OCI-LY3 (cell line): ENCODE measurements at regions not wholly inside any gene's neighbourhood (a gene's known extent, or its start where the extent isn't known, plus 50 kb on each side); places are given as distances from the start of the nearest gene placed in this dataset.

Source experiments
- H2AFZ ChIP-seq: fragments of 200-600, 300-600 bp; shearing (Covaris generic); 2 replicates; pipeline ENCODE4 v1.6.0; 2014; ENCODE audit warnings: antibody characterized with exemption, low read depth, low read length
- H3K27ac ChIP-seq: fragments of 200-600, 300-600 bp; sonication (generic); 2 replicates; pipeline ENCODE4 v1.5.1; 2014; ENCODE audit warnings: mild to moderate bottlenecking, low read length, moderate library complexity, mixed read lengths
- H3K27me3 ChIP-seq: fragments of 200-600, 300-600 bp; sonication (generic); 2 replicates; pipeline ENCODE4 v1.6.1; 2014; ENCODE audit warnings: low read depth, low read length, mixed read lengths
- H3K36me3 ChIP-seq: fragments of 200-600, 300-600 bp; sonication (generic); replicated peaks from 2 replicates; pipeline ENCODE3; 2014; ENCODE audit warnings: low read depth, low read length, mixed read lengths
- H3K4me1 ChIP-seq: fragments of 300-600, 200-600 bp; sonication (generic); 2 replicates; pipeline ENCODE4 v1.6.1; 2014; ENCODE audit warnings: low read length, mixed read lengths
- H3K4me2 ChIP-seq: fragments of 200-600, 300-600 bp; sonication (generic); 2 replicates; pipeline ENCODE4 v1.6.1; 2014; ENCODE audit warnings: low read length, mixed read lengths
- H3K4me3 ChIP-seq: fragments of 300-600, 200-600 bp; sonication (generic); 2 replicates; pipeline ENCODE4 v1.5.1; 2014; ENCODE audit warnings: antibody characterized with exemption, mild to moderate bottlenecking, low read length, moderate library complexity
- H3K79me2 ChIP-seq: fragments of 300-600, 200-600 bp; shearing (Covaris generic); 2 replicates; pipeline ENCODE4 v1.6.1; 2014; ENCODE audit warnings: mild to moderate bottlenecking, low read length, mixed read lengths
- H3K9ac ChIP-seq: fragments of 300-600, 200-600 bp; shearing (Covaris generic); 2 replicates; pipeline ENCODE4 v1.6.0; 2014; ENCODE audit warnings: mild to moderate bottlenecking, low read length, moderate library complexity
- H3K9me3 ChIP-seq: fragments of 200-600, 300-600 bp; shearing (Covaris generic); 2 replicates; pipeline ENCODE4 v1.6.1; 2014; ENCODE audit warnings: low read length, mixed read lengths; ENCODE audit not compliant: insufficient read depth
- H4K20me1 ChIP-seq: fragments of 200-600, 300-600 bp; sonication (generic); 2 replicates; pipeline ENCODE4 v1.6.1; 2016; ENCODE audit warnings: low read length, mixed read lengths; ENCODE audit not compliant: insufficient read depth
- CTCF ChIP-seq: fragments of 200-600, 300-600 bp; sonication (generic); IDR thresholded peaks from 2 replicates; pipeline ENCODE4 v1.5.1; 2014; ENCODE audit warnings: antibody characterized with exemption, low read length, low read depth
- EZH2phosphoT487 ChIP-seq: fragments of 200-600 bp; shearing (Covaris generic); IDR thresholded peaks from 2 replicates; pipeline ENCODE4 v1.6.1; 2018; ENCODE audit warnings: antibody characterized with exemption, mixed run types, low read depth

GRCh38 chrX:45258731-45259402 lies 58.2 kb upstream of the DIPK2B start:
- Histone ChIP-seq H3K27ac (no peak overlapping the region), H3K36me3 (no peaks in the 10 kb centered on the region), H2AFZ (no peak overlapping the region), H3K9ac (no peak overlapping the region), H3K79me2 (no peaks in the 10 kb centered on the region), H3K4me3 (no peak overlapping the region), H4K20me1 (no peaks in the 10 kb centered on the region), H3K4me1 (no peaks in the 10 kb centered on the region), H3K27me3 (no peaks in the 10 kb centered on the region), H3K9me3 (no peaks in the 10 kb centered on the region), H3K4me2 (no peak overlapping the region)
- TF ChIP-seq EZH2phosphoT487 = no peak
- TF ChIP-seq CTCF = no peak
